Activated CD4-positive, alpha-beta T cell treated with anti-CD3 and anti-CD28 coated beads, Interleukin-2, amount 50 U/mL, for 24 hours (primary cell): ENCODE measurements at regions not wholly inside any gene's neighbourhood (a gene's known extent, or its start where the extent isn't known, plus 50 kb on each side); places are given as distances from the start of the nearest gene placed in this dataset.

Experiments used
- DNase-seq, 2 donors: peaks; one replicate each; pipeline ENCODE4 v3.0.0-alpha.2; 2020; ENCODE audit warnings: low read depth in 1 of 2, low spot score in 1 of 2

DNA sequence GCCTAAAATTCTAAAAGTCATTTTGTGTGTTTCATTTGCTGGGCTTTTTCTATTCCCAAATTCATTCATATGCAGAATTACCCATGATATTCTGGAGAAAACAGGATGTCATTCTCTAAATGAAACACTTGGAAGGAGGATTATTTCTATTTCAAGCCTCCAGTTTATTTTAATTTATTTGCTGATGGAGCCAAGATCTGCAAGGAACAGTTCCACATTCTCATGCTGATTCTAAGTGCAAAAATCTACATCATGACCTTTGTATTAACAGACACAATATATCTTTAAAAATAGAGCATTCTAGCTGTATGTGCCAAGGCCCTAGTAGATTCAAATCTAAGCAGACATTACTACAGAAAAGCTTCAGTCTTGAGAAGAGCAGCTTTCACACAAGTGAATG is 51.3 kb upstream of the KCND2 start:
- DNase-seq: no peak
